Naive thymus-derived CD4-positive, alpha-beta T cell (primary cell): ENCODE measurements at regions not wholly inside any gene's neighbourhood (a gene's known extent, or its start where the extent isn't known, plus 50 kb on each side); places are given as distances from the start of the nearest gene placed in this dataset.
"Not testable (repeated sequence)": the region's sequence is repeated elsewhere in the genome, so short reads cannot be mapped to it uniquely, and the experiment has no call there.

Experiments used
- ATAC-seq: fragments of 150-1000 bp; cut with Tn5 transposase; 2 replicates; pipeline ENCODE4 v1.10.0; 2021; ENCODE audit warnings: mild to moderate bottlenecking, moderate library complexity
- CTCF ChIA-PET: fragments of 350-600 bp; sonication (Branson Sonifier 250); formaldehyde crosslinking; loops from one replicate; lab custom pipeline; 2021; ENCODE audit warnings: antibody characterized with exemption; lab: Charles Lee
- POLR2A ChIA-PET: fragments of 350-600 bp; sonication (Branson Sonifier 250); formaldehyde crosslinking; loops from one replicate; lab custom pipeline; 2021; ENCODE audit warnings: antibody characterized with exemption, inconsistent platforms; lab: Charles Lee
- DNase-seq, 9 donors: peaks; one replicate each; pipeline versions ENCODE4 v3.0.0 to v3.0.0-alpha.2; 2020 to 2022; ENCODE audit warnings: mixed read lengths in 1 of 9
- H3K27ac ChIP-seq: one replicate; pipeline ENCODE4 v1.7.0; 2013; ENCODE audit warnings: mild to moderate bottlenecking, low read depth, low read length, moderate library complexity
- H3K27me3 ChIP-seq, 2 donors: one replicate each; pipeline ENCODE4 v1.7.0; 2013; ENCODE audit warnings: low read length in 2 of 2, mild to moderate bottlenecking in 2 of 2, moderate library complexity in 2 of 2; ENCODE audit not compliant: control insufficient read depth in 2 of 2, insufficient read depth in 2 of 2
- H3K36me3 ChIP-seq, 3 experiments: 1 replicate in 2 of 3; 2 replicates in 1 of 3; pipeline ENCODE4 v1.7.0; 2013; ENCODE audit warnings: low read length in 3 of 3, mild to moderate bottlenecking in 3 of 3, moderate library complexity in 1 of 3; ENCODE audit not compliant: insufficient read depth in 3 of 3, control insufficient read depth in 2 of 3
- H3K4me1 ChIP-seq, 2 donors: one replicate each; pipeline ENCODE4 v1.7.0; 2013; ENCODE audit warnings: low read length in 2 of 2, mild to moderate bottlenecking in 2 of 2, moderate library complexity in 1 of 2; ENCODE audit not compliant: control insufficient read depth in 2 of 2, insufficient read depth in 2 of 2
- H3K4me3 ChIP-seq: 2 replicates; pipeline ENCODE4 v1.7.0; 2013; ENCODE audit warnings: mild to moderate bottlenecking, low read length
- H3K9me3 ChIP-seq, 3 experiments: 1 replicate in 2 of 3; 2 replicates in 1 of 3; pipeline ENCODE4 v1.7.0; 2013; ENCODE audit warnings: low read length in 3 of 3; ENCODE audit not compliant: control insufficient read depth in 2 of 3
- H3K27ac Mint-ChIP-seq, 9 donors: one replicate each; pipeline ENCODE4 v1.8.0; 2020 to 2022; ENCODE audit warnings: mixed read lengths in 9 of 9, mild to moderate bottlenecking in 8 of 9, moderate library complexity in 5 of 9, inconsistent platforms in 2 of 9
- H3K27me3 Mint-ChIP-seq, 5 donors: one replicate each; pipeline ENCODE4 v1.8.0; 2021 to 2022; ENCODE audit warnings: mixed read lengths in 5 of 5, mild to moderate bottlenecking in 1 of 5
- H3K36me3 Mint-ChIP-seq, 5 donors: one replicate each; pipeline ENCODE4 v1.8.0; 2020 to 2022; ENCODE audit warnings: mixed read lengths in 5 of 5, mild to moderate bottlenecking in 3 of 5, inconsistent platforms in 1 of 5
- H3K4me1 Mint-ChIP-seq, 7 donors: one replicate each; pipeline ENCODE4 v1.8.0; 2020 to 2022; ENCODE audit warnings: mixed read lengths in 7 of 7, mild to moderate bottlenecking in 3 of 7, inconsistent platforms in 1 of 7
- H3K4me3 Mint-ChIP-seq, 10 donors: one replicate each; pipeline ENCODE4 v1.8.0; 2020 to 2022; ENCODE audit warnings: mild to moderate bottlenecking in 10 of 10, mixed read lengths in 10 of 10, moderate library complexity in 6 of 10, inconsistent platforms in 2 of 10
- H3K9me3 Mint-ChIP-seq, 11 donors: one replicate each; pipeline ENCODE4 v1.8.0; 2020 to 2022; ENCODE audit warnings: mixed read lengths in 11 of 11, mild to moderate bottlenecking in 4 of 11, inconsistent platforms in 1 of 11, moderate library complexity in 1 of 11
- intact Hi-C, 2 donors: fragments of 100-400 bp; cut with micrococcal nuclease; formaldehyde crosslinking; loops; one replicate each; pipeline ENCODE4 v1.15.1; 2023

GRCh38 chr4:64121803-64122202 lies 287.4 kb downstream of the TECRL start:
- H3K36me3 Mint-ChIP-seq: no peaks in the 10 kb centered on the region

GRCh38 chr4:64105903-64106302 lies 303.3 kb downstream of the TECRL start:
- no peaks in the 10 kb centered on the region for H3K4me1 Mint-ChIP-seq
- Histone ChIP-seq H3K27me3 (no peaks in the 10 kb centered on the region), H3K4me3 (no peak overlapping the region), H3K9me3 (no peaks in the 10 kb centered on the region), H3K27ac (no peak overlapping the region), H3K36me3 (no peaks in the 10 kb centered on the region), H3K4me1 (no peaks in the 10 kb centered on the region)
- H3K9me3 Mint-ChIP-seq: peaks cover 0 to 17% (median 3%) of the 10 kb centered on the region in 11 donors
- POLR2A ChIA-PET: no interaction called here
- H3K27me3 Mint-ChIP-seq: no peaks in the 10 kb centered on the region
- no peak overlapping the region for H3K27ac Mint-ChIP-seq
- intact Hi-C loops: no loop called here
- CTCF ChIA-PET: no interaction called here
- ATAC-seq (no peak), DNase-seq (no peak)
- no peaks in the 10 kb centered on the region for H3K36me3 Mint-ChIP-seq
- no peak overlapping the region for H3K4me3 Mint-ChIP-seq

More at GRCh38 chr4:64121803-64122202, 287.4 kb downstream of the TECRL start:
- DNase-seq (no peak), ATAC-seq (no peak)
- H3K9me3 Mint-ChIP-seq: peaks cover 0 to 26% (median 7%) of the 10 kb centered on the region in 11 donors
- no peaks in the 10 kb centered on the region for H3K27me3 Mint-ChIP-seq
- POLR2A ChIA-PET: no interaction called here
- no peak overlapping the region for H3K27ac Mint-ChIP-seq
- H3K27me3 ChIP-seq: no peaks in the 10 kb centered on the region
- H3K36me3 ChIP-seq: no peaks in the 10 kb centered on the region
- H3K4me1 Mint-ChIP-seq: no peaks in the 10 kb centered on the region
- H3K4me3 ChIP-seq: no peak overlapping the region
- H3K9me3 ChIP-seq: no peaks in the 10 kb centered on the region
- H3K4me1 ChIP-seq: no peaks in the 10 kb centered on the region
- no peak overlapping the region for H3K27ac ChIP-seq
- no peak overlapping the region for H3K4me3 Mint-ChIP-seq
- CTCF ChIA-PET: no interaction called here
- intact Hi-C loops: no loop called here

- POLR2A ChIA-PET: no interaction called here
- Histone ChIP-seq H3K36me3 (no peaks in the 10 kb centered on the region), H3K9me3 (no peaks in the 10 kb centered on the region), H3K27me3 (no peaks in the 10 kb centered on the region), H3K4me1 (no peaks in the 10 kb centered on the region), H3K27ac (no peak overlapping the region), H3K4me3 (no peak overlapping the region)
- CTCF ChIA-PET: no interaction called here
- Mint-ChIP-seq H3K9me3 (peaks cover 0 to 29% (median 7%) of the 10 kb centered on the region in 11 donors), H3K4me3 (no peak overlapping the region), H3K27me3 (no peaks in the 10 kb centered on the region), H3K4me1 (no peaks in the 10 kb centered on the region), H3K36me3 (no peaks in the 10 kb centered on the region), H3K27ac (no peak overlapping the region)
- DNase-seq (no peak), ATAC-seq (no peak)
- intact Hi-C loops: no loop called here
Measured at GRCh38 chr4:64095398-64095797, 313.9 kb downstream of the TECRL start.

- H3K36me3 ChIP-seq: no peaks in the 10 kb centered on the region
- Mint-ChIP-seq H3K27me3 (no peaks in the 10 kb centered on the region), H3K27ac (no peak overlapping the region), H3K36me3 (no peaks in the 10 kb centered on the region), H3K4me3 (no peak overlapping the region), H3K9me3 (peaks cover 1 to 16% (median 7%) of the 10 kb centered on the region in 11 donors), H3K4me1 (no peaks in the 10 kb centered on the region)
- H3K27me3 ChIP-seq: no peaks in the 10 kb centered on the region
- H3K9me3 ChIP-seq: no peaks in the 10 kb centered on the region
- no peak overlapping the region for H3K27ac ChIP-seq
- ChIA-PET POLR2A (no interaction called here), CTCF (no interaction called here)
- ATAC-seq (no peak), DNase-seq (no peak)
- H3K4me1 ChIP-seq: no peaks in the 10 kb centered on the region
- intact Hi-C loops: no loop called here
- no peak overlapping the region for H3K4me3 ChIP-seq
Measured at GRCh38 chr4:64079316-64079715, 329.9 kb downstream of the TECRL start.

- ATAC-seq: no peak
- no peaks in the 10 kb centered on the region for H3K4me1 Mint-ChIP-seq
- H3K36me3 Mint-ChIP-seq: no peaks in the 10 kb centered on the region
- no peaks in the 10 kb centered on the region for H3K27me3 ChIP-seq
- POLR2A ChIA-PET: no interaction called here
- no peaks in the 10 kb centered on the region for H3K27me3 Mint-ChIP-seq
- no peak overlapping the region for H3K4me3 ChIP-seq
- no peaks in the 10 kb centered on the region for H3K4me1 ChIP-seq
- H3K27ac ChIP-seq: no peak overlapping the region
- intact Hi-C loops: no loop called here
- no peaks in the 10 kb centered on the region for H3K9me3 ChIP-seq
- peaks cover 0 to 13% (median 5%) of the 10 kb centered on the region in 11 donors for H3K9me3 Mint-ChIP-seq
- no peaks in the 10 kb centered on the region for H3K36me3 ChIP-seq
- CTCF ChIA-PET: no interaction called here
- DNase-seq: no peak
- no peak overlapping the region for H3K4me3 Mint-ChIP-seq
- no peak overlapping the region for H3K27ac Mint-ChIP-seq
Measured at GRCh38 chr4:64068096-64068495, 341.2 kb downstream of the TECRL start.

- CTCF ChIA-PET: no interaction called here
- peaks cover 0 to 8% (median under 1%) of the 10 kb centered on the region in 11 donors for H3K9me3 Mint-ChIP-seq
Measured at GRCh38 chr4:64062991-64063390, 346.3 kb downstream of the TECRL start.

GRCh38 chr4:64037033-64037432 lies 372.2 kb downstream of the TECRL start:
- POLR2A ChIA-PET, intact Hi-C loops, H3K9me3 ChIP-seq, DNase-seq, H3K36me3 Mint-ChIP-seq, ATAC-seq, H3K27me3 ChIP-seq, CTCF ChIA-PET, H3K4me1 ChIP-seq, H3K4me3 Mint-ChIP-seq, H3K4me3 ChIP-seq, H3K36me3 ChIP-seq, H3K27me3 Mint-ChIP-seq, H3K27ac ChIP-seq, H3K27ac Mint-ChIP-seq, H3K4me1 Mint-ChIP-seq: not testable (repeated sequence)
- H3K9me3 Mint-ChIP-seq: peaks cover 6 to 25% (median 12%) of the 10 kb centered on the region in 11 donors

More at GRCh38 chr4:64062991-64063390, 346.3 kb downstream of the TECRL start:
- intact Hi-C loops: no loop called here
- H3K4me1 Mint-ChIP-seq: no peaks in the 10 kb centered on the region
- Histone ChIP-seq H3K36me3 (no peaks in the 10 kb centered on the region), H3K9me3 (no peaks in the 10 kb centered on the region), H3K27ac (no peak overlapping the region), H3K27me3 (no peaks in the 10 kb centered on the region), H3K4me1 (no peaks in the 10 kb centered on the region), H3K4me3 (no peak overlapping the region)
- no peak for DNase-seq
- H3K36me3 Mint-ChIP-seq: no peaks in the 10 kb centered on the region
- H3K27me3 Mint-ChIP-seq: no peaks in the 10 kb centered on the region
- H3K4me3 Mint-ChIP-seq: no peak overlapping the region
- POLR2A ChIA-PET: no interaction called here
- no peak for ATAC-seq
- H3K27ac Mint-ChIP-seq: no peak overlapping the region
